Fibroblast of pulmonary artery (primary cell): ENCODE measurements at regions not wholly inside any gene's neighbourhood (a gene's known extent, or its start where the extent isn't known, plus 50 kb on each side); places are given as distances from the start of the nearest gene placed in this dataset.

ENCODE experiments used
- DNase-seq: peaks from one replicate; pipeline ENCODE4 v3.0.0-alpha.2; 2010; ENCODE audit warnings: low read depth
- H3K4me3 ChIP-seq: replicated peaks from 2 replicates; pipeline ENCODE4 v1.5.1; 2011; ENCODE audit warnings: low read depth, mild to moderate bottlenecking, control low read depth, low read length, moderate library complexity
- TF ChIP-seq, protein P1 (sequence below): IDR thresholded peaks from 2 replicates; pipeline ENCODE4 v1.5.1; 2011; ENCODE audit warnings: mild to moderate bottlenecking, control low read depth, low read length, inconsistent platforms; ENCODE audit errors: missing control alignments

- TF ChIP-seq, protein P1, sequence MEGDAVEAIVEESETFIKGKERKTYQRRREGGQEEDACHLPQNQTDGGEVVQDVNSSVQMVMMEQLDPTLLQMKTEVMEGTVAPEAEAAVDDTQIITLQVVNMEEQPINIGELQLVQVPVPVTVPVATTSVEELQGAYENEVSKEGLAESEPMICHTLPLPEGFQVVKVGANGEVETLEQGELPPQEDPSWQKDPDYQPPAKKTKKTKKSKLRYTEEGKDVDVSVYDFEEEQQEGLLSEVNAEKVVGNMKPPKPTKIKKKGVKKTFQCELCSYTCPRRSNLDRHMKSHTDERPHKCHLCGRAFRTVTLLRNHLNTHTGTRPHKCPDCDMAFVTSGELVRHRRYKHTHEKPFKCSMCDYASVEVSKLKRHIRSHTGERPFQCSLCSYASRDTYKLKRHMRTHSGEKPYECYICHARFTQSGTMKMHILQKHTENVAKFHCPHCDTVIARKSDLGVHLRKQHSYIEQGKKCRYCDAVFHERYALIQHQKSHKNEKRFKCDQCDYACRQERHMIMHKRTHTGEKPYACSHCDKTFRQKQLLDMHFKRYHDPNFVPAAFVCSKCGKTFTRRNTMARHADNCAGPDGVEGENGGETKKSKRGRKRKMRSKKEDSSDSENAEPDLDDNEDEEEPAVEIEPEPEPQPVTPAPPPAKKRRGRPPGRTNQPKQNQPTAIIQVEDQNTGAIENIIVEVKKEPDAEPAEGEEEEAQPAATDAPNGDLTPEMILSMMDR, result peak; percentile 53
- H3K4me3 ChIP-seq, result peak overlapping the region; percentile 32
- DNase-seq, result peak; percentile 51
These were observed 395.2 kb upstream of the DCN start for GRCh38 chr12:91577586-91578539.

DNA sequence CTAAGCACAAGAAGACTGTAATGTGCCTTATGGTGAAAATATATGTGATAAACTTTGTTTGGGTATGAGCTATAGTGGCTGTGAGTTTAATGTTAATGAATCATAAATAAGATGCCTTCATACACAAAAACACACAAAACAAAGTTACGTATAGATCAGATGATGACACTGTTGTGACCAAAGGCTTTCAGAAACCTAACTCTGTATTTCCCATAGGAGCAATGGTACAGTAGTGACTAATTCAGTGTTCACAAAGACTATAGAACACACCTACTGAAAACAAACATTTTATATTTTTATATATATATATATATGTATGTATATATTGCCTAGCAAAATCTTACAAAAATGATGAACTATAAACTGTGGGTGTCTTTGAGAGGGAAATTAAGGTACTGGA, 393.8 kb upstream of the DCN start:
- DNase-seq, result no peak
- H3K4me3 ChIP-seq, result no peak overlapping the region
- TF ChIP-seq, protein P1, result no peak

DNA sequence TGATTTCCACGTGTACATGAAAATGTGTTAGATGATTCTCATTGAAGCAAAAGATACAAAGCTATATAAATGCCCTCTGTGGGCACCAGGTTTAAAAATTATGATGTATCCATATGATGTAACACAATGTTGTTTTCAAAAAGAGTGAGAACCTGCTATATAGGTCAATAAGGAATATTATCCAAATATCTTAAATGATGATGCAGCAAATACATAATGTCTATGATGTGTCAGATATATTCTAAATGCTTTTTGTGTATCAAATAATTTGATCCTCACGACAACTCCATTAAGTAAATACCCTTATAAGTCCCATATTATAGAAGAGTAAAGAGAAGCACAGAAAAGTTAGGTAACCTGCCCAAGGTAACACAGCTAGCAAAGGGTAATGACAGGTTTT, 393.0 kb upstream of the DCN start:
- TF ChIP-seq, protein P1, result no peak
- H3K4me3 ChIP-seq, result no peak overlapping the region
- DNase-seq, result no peak

- DNase-seq, result no peak
- TF ChIP-seq, protein P1, result no peak
- no peak overlapping the region for H3K4me3 ChIP-seq
These were observed 392.4 kb upstream of the DCN start for GRCh38 chr12:91574975-91575374.

DNA sequence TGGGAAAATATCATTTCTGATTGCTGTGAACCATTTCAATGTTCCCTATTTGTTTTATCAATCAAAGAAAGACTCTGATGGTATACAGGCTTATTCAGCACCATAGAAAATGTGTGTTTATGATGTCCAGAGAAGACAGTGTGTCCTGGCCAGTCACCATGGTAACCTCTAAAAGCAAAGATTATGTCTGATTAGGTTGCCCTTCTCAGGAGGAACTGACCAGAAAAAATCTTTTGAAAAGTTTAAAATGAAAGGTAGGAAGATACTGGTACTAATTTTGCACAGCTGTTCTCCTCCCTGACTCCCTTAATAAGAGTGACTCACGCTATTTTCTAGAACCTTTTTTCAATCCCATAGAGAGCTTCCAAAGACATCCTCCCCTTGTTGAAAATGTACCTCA, 391.8 kb upstream of the DCN start:
- H3K4me3 ChIP-seq, result no peak overlapping the region
- TF ChIP-seq, protein P1, result no peak
- DNase-seq, result peak; percentile 4

DNA sequence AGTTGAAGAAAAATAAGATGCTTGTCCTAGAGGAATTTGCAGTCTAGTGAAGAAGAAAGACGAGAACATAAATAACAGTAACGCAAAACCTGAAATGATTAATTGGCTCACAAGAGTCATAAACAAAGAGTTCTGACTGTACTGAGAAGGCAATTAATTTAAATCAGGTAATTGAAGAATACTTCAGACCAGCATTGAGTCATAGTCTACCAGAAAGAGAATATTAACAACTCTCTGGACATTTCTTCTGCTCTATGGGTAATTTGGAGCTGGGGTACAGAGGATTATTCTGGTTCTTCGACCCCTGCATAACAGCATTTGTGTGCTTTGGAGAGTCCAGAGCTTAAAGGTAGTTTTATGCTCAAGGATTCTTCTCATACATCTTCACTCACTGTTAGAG, 390.3 kb upstream of the DCN start:
- TF ChIP-seq, protein P1, result no peak
- DNase-seq, result no peak
- H3K4me3 ChIP-seq, result no peak overlapping the region

DNA sequence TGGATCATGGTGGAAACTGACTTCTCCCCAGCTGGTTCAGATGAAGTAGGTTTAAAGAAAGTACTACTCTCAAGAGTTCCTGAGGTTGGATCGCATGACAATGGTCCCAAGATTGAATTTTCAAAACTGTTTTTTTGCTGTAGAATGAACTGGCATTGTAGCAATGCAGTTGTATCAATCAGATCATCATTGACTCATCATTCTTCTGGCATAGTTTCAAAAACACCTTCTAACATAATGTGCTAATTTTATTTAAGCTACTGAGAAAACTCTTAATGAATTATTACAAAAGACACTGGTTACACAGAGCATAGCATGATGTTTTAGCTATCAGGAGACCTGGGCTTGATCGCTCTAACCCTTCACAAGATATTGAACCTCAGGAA, 384.5 kb upstream of the DCN start:
- no peak overlapping the region for H3K4me3 ChIP-seq
- TF ChIP-seq, protein P1, result no peak
- DNase-seq, result no peak
